H7 (cell line): ENCODE measurements at regions not wholly inside any gene's neighbourhood (a gene's known extent, or its start where the extent isn't known, plus 50 kb on each side); places are given as distances from the start of the nearest gene placed in this dataset.
A peak's percentile ranks its signal among the peaks of the same experiment; 100 is the strongest.
"Not testable (repeated sequence)": the region's sequence is repeated elsewhere in the genome, so short reads cannot be mapped to it uniquely, and the experiment has no call there.

Experiments
- DNase-seq: peaks from one replicate; pipeline ENCODE4 v3.0.0; 2012
- H3K27me3 ChIP-seq: 2 replicates; pipeline ENCODE4 v1.6.0; 2011; ENCODE audit warnings: mild to moderate bottlenecking, low read length; ENCODE audit not compliant: control insufficient read depth, insufficient read depth
- H3K36me3 ChIP-seq: replicated peaks from 2 replicates; pipeline ENCODE4 v1.5.1; 2011; ENCODE audit warnings: low read length; ENCODE audit not compliant: control insufficient read depth, insufficient read depth
- H3K4me3 ChIP-seq: 2 replicates; pipeline ENCODE4 v1.5.1; 2011; ENCODE audit warnings: low read depth, mild to moderate bottlenecking, control low read depth, low read length, moderate library complexity; ENCODE audit not compliant: insufficient read depth

- no peak for DNase-seq
- no peak overlapping the region for H3K4me3 ChIP-seq
- no peaks in the 10 kb centered on the region for H3K27me3 ChIP-seq
- H3K36me3 ChIP-seq: no peaks in the 10 kb centered on the region
These were observed 280.5 kb downstream of the TLL1 start for GRCh38 chr4:166153548-166153947.

DNA sequence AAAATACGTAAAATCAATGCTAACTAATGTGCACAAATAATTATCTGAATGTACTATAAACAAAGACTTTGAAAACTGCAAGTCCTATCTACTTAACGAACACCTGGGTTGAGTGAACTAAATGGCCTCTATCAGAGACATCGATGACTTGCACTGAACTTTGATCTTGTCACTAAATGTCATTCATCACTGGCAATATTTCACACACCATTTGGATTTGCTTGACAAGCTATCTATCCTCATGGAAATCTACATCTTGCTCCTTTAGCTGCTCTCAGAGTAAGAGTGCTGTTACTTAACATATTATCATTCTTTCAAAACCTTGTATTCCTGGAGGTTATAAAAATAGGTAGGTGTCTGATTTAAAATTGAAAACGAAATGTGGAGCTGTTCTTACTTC lies 289.3 kb downstream of the TLL1 start:
- Histone ChIP-seq H3K36me3 (no peaks in the 10 kb centered on the region), H3K27me3 (no peaks in the 10 kb centered on the region), H3K4me3 (no peak overlapping the region)
- DNase-seq: no peak

- H3K36me3 ChIP-seq: no peaks in the 10 kb centered on the region
- peak; percentile 3 for DNase-seq
- no peaks in the 10 kb centered on the region for H3K27me3 ChIP-seq
- H3K4me3 ChIP-seq: no peak overlapping the region
These were observed 292.9 kb downstream of the TLL1 start for GRCh38 chr4:166165829-166166420.

DNA sequence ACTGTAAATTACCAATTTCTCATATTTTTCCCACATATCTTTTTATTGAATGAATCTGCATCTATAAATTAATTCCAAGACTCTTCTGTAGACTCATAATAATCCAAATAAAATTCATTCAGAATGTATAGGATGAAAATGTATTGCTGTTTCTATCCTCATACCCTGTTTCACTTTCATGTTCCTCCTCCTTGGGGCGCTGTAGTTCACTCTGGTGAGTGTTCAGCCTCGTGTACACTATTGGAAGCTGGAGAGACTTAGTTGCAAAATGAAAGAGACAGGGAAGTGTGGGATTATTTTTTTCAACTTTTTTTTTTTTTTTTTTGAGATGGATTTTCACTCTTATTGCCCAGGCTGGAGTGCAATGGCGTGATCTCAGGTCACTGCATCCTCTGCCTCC lies 296.1 kb downstream of the TLL1 start:
- Histone ChIP-seq H3K27me3 (no peaks in the 10 kb centered on the region), H3K36me3 (no peaks in the 10 kb centered on the region), H3K4me3 (no peak overlapping the region)
- peak; percentile 0 for DNase-seq

GRCh38 chr4:166172619-166173018 lies 299.6 kb downstream of the TLL1 start:
- Histone ChIP-seq H3K27me3 (no peaks in the 10 kb centered on the region), H3K36me3 (no peaks in the 10 kb centered on the region), H3K4me3 (no peak overlapping the region)
- DNase-seq: no peak

GRCh38 chr4:166174717-166175490 lies 301.9 kb downstream of the TLL1 start:
- no peaks in the 10 kb centered on the region for H3K36me3 ChIP-seq
- no peak overlapping the region for H3K4me3 ChIP-seq
- H3K27me3 ChIP-seq: no peaks in the 10 kb centered on the region
- no peak for DNase-seq

DNA sequence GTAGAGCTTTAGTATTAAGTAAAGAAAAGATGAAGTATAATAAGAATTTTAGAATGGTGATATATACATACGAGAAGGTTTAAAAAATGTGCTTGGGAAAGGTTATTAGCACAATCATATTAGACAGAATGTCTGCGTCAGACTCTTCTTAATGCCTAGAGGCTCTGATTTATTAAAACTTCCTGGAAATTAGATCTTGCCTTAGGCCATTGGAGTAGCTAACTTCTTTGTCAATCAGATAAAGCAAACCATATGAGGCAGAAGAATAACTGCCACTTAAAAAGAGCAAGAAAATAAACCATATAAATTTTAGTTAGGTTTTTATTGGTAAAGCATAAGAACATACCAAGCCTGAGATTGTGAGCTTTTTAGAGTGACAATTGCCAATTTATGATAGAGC lies 309.1 kb downstream of the TLL1 start:
- H3K4me3 ChIP-seq: no peak overlapping the region
- no peaks in the 10 kb centered on the region for H3K27me3 ChIP-seq
- H3K36me3 ChIP-seq: no peaks in the 10 kb centered on the region
- no peak for DNase-seq

DNA sequence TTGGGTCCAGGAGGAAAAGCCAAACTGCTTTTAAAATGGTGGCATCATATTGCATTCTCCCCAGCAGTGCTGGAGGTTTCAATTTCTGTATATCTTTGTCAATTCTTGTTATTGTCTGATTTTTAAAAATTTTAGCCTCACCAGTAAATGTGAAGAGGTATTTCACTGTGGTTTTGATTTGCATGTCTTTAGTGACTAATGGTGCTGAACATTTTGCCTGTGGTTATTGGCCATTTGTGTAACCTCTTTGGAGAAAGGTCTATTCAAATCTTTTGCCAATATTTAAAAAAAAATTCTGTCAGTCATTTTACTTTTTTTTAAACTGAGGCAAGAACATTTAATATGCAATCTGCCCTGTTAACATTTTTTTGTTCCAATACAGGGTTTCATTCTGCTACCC lies 322.1 kb downstream of the TLL1 start:
- no peaks in the 10 kb centered on the region for H3K27me3 ChIP-seq
- no peak for DNase-seq
- H3K36me3 ChIP-seq: no peaks in the 10 kb centered on the region
- no peak overlapping the region for H3K4me3 ChIP-seq

DNA sequence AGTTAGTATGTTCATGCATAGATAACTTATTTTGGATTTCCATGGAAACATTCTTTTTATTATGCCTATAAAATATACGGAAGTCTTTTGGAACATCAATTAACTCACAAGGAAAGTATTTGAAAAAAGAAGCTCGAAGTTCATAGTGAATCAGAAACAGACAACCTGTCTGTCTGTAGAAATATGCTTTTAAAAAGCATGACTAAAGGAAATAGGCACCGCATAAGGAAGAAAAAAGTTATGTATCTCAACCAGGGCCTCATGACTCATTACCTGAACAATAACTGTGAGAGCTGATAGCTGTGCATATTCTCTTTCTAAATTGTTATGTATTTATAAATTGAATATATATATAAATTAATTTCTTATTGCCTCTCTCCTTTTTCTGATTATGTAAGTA lies 324.1 kb downstream of the TLL1 start:
- Histone ChIP-seq H3K36me3 (no peaks in the 10 kb centered on the region), H3K4me3 (no peak overlapping the region)
- no peak for DNase-seq

GRCh38 chr4:166198041-166198440 lies 325.0 kb downstream of the TLL1 start:
- DNase-seq: no peak
- Histone ChIP-seq H3K4me3 (peak overlapping the region; percentile 41), H3K36me3 (no peaks in the 10 kb centered on the region), H3K27me3 (no peaks in the 10 kb centered on the region)

More for the DNA sequence above, 324.1 kb downstream of the TLL1 start:
- H3K27me3 ChIP-seq: no peaks in the 10 kb centered on the region

- Histone ChIP-seq H3K4me3 (peak overlapping the region; percentile 41), H3K27me3 (no peaks in the 10 kb centered on the region), H3K36me3 (no peaks in the 10 kb centered on the region)
- DNase-seq: no peak
These were observed 325.7 kb downstream of the TLL1 start for GRCh38 chr4:166198516-166199310.

GRCh38 chr4:166202991-166203390 lies 330.0 kb downstream of the TLL1 start:
- Histone ChIP-seq H3K4me3 (no peak overlapping the region), H3K27me3 (no peaks in the 10 kb centered on the region), H3K36me3 (no peaks in the 10 kb centered on the region)
- DNase-seq: no peak

DNA sequence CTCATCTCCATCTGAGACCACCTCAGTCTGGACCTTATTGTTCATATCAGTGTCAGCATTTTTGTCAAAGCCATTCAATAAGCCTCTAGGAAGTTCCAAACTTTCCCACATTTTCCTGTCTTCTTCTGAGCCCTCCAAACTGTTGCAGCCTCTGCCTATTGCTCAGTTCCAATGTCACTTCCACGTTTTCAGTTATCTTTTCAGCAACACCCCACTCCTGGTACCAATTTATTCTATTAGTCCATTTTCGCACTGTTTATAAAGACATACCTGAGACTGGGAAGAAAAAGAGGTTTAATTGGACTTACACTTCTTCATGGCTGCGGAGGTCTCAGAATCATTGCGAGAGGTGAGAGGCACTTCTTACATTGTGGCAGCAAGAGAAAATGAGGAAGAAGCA lies 339.3 kb downstream of the TLL1 start:
- not testable (repeated sequence) for H3K27me3 ChIP-seq, H3K36me3 ChIP-seq, DNase-seq, H3K4me3 ChIP-seq

DNA sequence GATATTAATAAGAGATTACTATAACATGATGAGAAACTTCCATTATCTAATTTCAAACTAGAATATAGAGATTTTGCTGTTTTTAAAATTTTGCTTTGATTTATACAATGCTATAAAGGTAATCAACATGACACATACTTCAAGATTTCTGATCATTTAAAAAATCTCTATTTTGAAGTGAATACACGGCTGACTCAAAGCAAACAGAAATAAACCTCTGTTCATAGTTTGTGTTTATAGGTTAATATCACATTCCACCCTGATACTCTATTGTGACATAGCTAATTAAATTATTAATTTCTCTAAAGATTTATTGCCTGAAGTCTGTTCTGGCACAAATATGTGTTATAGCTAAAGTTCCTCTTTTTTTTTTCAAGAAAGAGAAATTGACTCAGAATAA lies 349.2 kb downstream of the TLL1 start:
- Histone ChIP-seq H3K27me3 (no peaks in the 10 kb centered on the region), H3K36me3 (no peaks in the 10 kb centered on the region), H3K4me3 (no peak overlapping the region)
- no peak for DNase-seq

- Histone ChIP-seq H3K36me3 (no peaks in the 10 kb centered on the region), H3K27me3 (no peaks in the 10 kb centered on the region), H3K4me3 (no peak overlapping the region)
- DNase-seq: no peak
These were observed 355.1 kb downstream of the TLL1 start for GRCh38 chr4:166228112-166228511.
